ENCODE measurements at regions not wholly inside any gene's neighbourhood (a gene's known extent, or its start where the extent isn't known, plus 50 kb on each side); places are given as distances from the start of the nearest gene placed in this dataset.

- Mint-ChIP-seq H3K4me1 (no peaks in the 10 kb centered on the region), H3K36me3 (no peaks in the 10 kb centered on the region), H3K9me3 (peaks cover 0 to 4% (median 0%) of the 10 kb centered on the region in 9 donors), H3K4me3 (no peak overlapping the region), H3K27me3 (peaks cover 0 to 19% (median 10%) of the 10 kb centered on the region in 5 donors), H3K27ac (no peak overlapping the region)
- ATAC-seq (no peak), DNase-seq (no peak)
- POLR2A ChIA-PET: no interaction called here
Observed at GRCh38 chr12:98334768-98335167, 180.6 kb upstream of the TMPO start.

- H3K4me1 Mint-ChIP-seq: no peaks in the 10 kb centered on the region
- POLR2A ChIA-PET: no interaction called here
- no peak overlapping the region for H3K27ac Mint-ChIP-seq
- H3K27me3 Mint-ChIP-seq: peaks cover 16 to 28% (median 23%) of the 10 kb centered on the region in 5 donors
- peaks cover 0 to 3% (median 0%) of the 10 kb centered on the region in 9 donors for H3K9me3 Mint-ChIP-seq
- H3K4me3 Mint-ChIP-seq: no peak overlapping the region
- ATAC-seq (no peak), DNase-seq (no peak)
- H3K36me3 Mint-ChIP-seq: no peaks in the 10 kb centered on the region
Observed at GRCh38 chr12:98341026-98341425, 174.4 kb upstream of the TMPO start.

- Mint-ChIP-seq H3K9me3 (peaks cover 0 to 3% (median 0%) of the 10 kb centered on the region in 9 donors), H3K27me3 (peaks cover 17 to 28% (median 24%) of the 10 kb centered on the region in 5 donors), H3K27ac (no peak overlapping the region), H3K4me3 (no peak overlapping the region), H3K4me1 (no peaks in the 10 kb centered on the region), H3K36me3 (no peaks in the 10 kb centered on the region)
- POLR2A ChIA-PET: no interaction called here
- DNase-seq: no peak
- ATAC-seq: no peak
Observed at GRCh38 chr12:98341732-98342131, 173.7 kb upstream of the TMPO start.

GRCh38 chr12:98343002-98343567 is 172.3 kb upstream of the TMPO start:
- Mint-ChIP-seq H3K27me3 (peaks cover 13 to 28% (median 21%) of the 10 kb centered on the region in 5 donors), H3K27ac (no peak overlapping the region), H3K4me1 (no peaks in the 10 kb centered on the region), H3K4me3 (no peak overlapping the region), H3K9me3 (peaks cover 0 to 3% (median 0%) of the 10 kb centered on the region in 9 donors), H3K36me3 (no peaks in the 10 kb centered on the region)
- DNase-seq: no peak
- ATAC-seq: no peak
- POLR2A ChIA-PET: no interaction called here

- H3K27me3 Mint-ChIP-seq: peaks cover 12 to 28% (median 18%) of the 10 kb centered on the region in 5 donors
- POLR2A ChIA-PET: no interaction called here
- no peak for DNase-seq
- H3K9me3 Mint-ChIP-seq: peaks cover 0 to 3% (median 0%) of the 10 kb centered on the region in 9 donors
- ATAC-seq: no peak
- H3K36me3 Mint-ChIP-seq: no peaks in the 10 kb centered on the region
- no peak overlapping the region for H3K4me3 Mint-ChIP-seq
- no peaks in the 10 kb centered on the region for H3K4me1 Mint-ChIP-seq
- peak overlapping the region in 1 of 10 donors; percentile 18 for H3K27ac Mint-ChIP-seq
Observed at GRCh38 chr12:98344046-98344930, 171.1 kb upstream of the TMPO start.

GRCh38 chr12:98345308-98345876 is 170.0 kb upstream of the TMPO start:
- ATAC-seq (no peak), DNase-seq (no peak)
- POLR2A ChIA-PET: no interaction called here
- no peaks in the 10 kb centered on the region for H3K4me1 Mint-ChIP-seq
- H3K27ac Mint-ChIP-seq: no peak overlapping the region
- H3K4me3 Mint-ChIP-seq: no peak overlapping the region
- H3K9me3 Mint-ChIP-seq: peaks cover 0 to 3% (median 0%) of the 10 kb centered on the region in 9 donors
- peaks cover 12 to 28% (median 19%) of the 10 kb centered on the region in 5 donors for H3K27me3 Mint-ChIP-seq
- H3K36me3 Mint-ChIP-seq: no peaks in the 10 kb centered on the region

- no peaks in the 10 kb centered on the region for H3K36me3 Mint-ChIP-seq
- H3K4me3 Mint-ChIP-seq: no peak overlapping the region
- no peak overlapping the region for H3K27ac Mint-ChIP-seq
- peaks cover 2 to 15% (median 6%) of the 10 kb centered on the region in 5 donors for H3K27me3 Mint-ChIP-seq
- ATAC-seq (no peak), DNase-seq (no peak)
- POLR2A ChIA-PET: no interaction called here
- no peaks in the 10 kb centered on the region for H3K9me3 Mint-ChIP-seq
- H3K4me1 Mint-ChIP-seq: no peaks in the 10 kb centered on the region
Observed at GRCh38 chr12:98351089-98351488, 164.3 kb upstream of the TMPO start.

- H3K9me3 Mint-ChIP-seq: no peaks in the 10 kb centered on the region
- POLR2A ChIA-PET: no interaction called here
- no peaks in the 10 kb centered on the region for H3K4me1 Mint-ChIP-seq
- H3K27me3 Mint-ChIP-seq: peaks cover 2 to 15% (median 4%) of the 10 kb centered on the region in 5 donors
- H3K27ac Mint-ChIP-seq: no peak overlapping the region
- no peaks in the 10 kb centered on the region for H3K36me3 Mint-ChIP-seq
- no peak for DNase-seq
- no peak for ATAC-seq
- H3K4me3 Mint-ChIP-seq: no peak overlapping the region
Observed at GRCh38 chr12:98351784-98352183, 163.6 kb upstream of the TMPO start.

- Mint-ChIP-seq H3K9me3 (no peaks in the 10 kb centered on the region), H3K4me1 (no peaks in the 10 kb centered on the region), H3K4me3 (no peak overlapping the region), H3K27ac (no peak overlapping the region), H3K36me3 (no peaks in the 10 kb centered on the region), H3K27me3 (peaks cover 2 to 15% (median 6%) of the 10 kb centered on the region in 5 donors)
- DNase-seq: no peak
- POLR2A ChIA-PET: no interaction called here
- ATAC-seq: no peak
Observed at GRCh38 chr12:98352218-98352811, 163.1 kb upstream of the TMPO start.

- Mint-ChIP-seq H3K27me3 (peaks cover 2 to 15% (median 6%) of the 10 kb centered on the region in 5 donors), H3K36me3 (no peaks in the 10 kb centered on the region), H3K27ac (no peak overlapping the region), H3K9me3 (no peaks in the 10 kb centered on the region), H3K4me1 (no peaks in the 10 kb centered on the region), H3K4me3 (no peak overlapping the region)
- POLR2A ChIA-PET: no interaction called here
- ATAC-seq: no peak
- no peak for DNase-seq
Observed at GRCh38 chr12:98352835-98353234, 162.6 kb upstream of the TMPO start.

- Mint-ChIP-seq H3K27me3 (peaks cover 2 to 15% (median 8%) of the 10 kb centered on the region in 5 donors), H3K4me1 (no peaks in the 10 kb centered on the region), H3K9me3 (no peaks in the 10 kb centered on the region), H3K27ac (no peak overlapping the region), H3K4me3 (no peak overlapping the region), H3K36me3 (no peaks in the 10 kb centered on the region)
- ATAC-seq: no peak
- no peak for DNase-seq
- POLR2A ChIA-PET: no interaction called here
Observed at GRCh38 chr12:98354520-98355035, 160.8 kb upstream of the TMPO start.

- Mint-ChIP-seq H3K36me3 (no peaks in the 10 kb centered on the region), H3K4me3 (no peak overlapping the region), H3K4me1 (no peaks in the 10 kb centered on the region), H3K9me3 (no peaks in the 10 kb centered on the region), H3K27me3 (peaks cover 2 to 15% (median 8%) of the 10 kb centered on the region in 5 donors), H3K27ac (no peak overlapping the region)
- DNase-seq (no peak), ATAC-seq (no peak)
- POLR2A ChIA-PET: no interaction called here
Observed at GRCh38 chr12:98355322-98355721, 160.1 kb upstream of the TMPO start.

GRCh38 chr12:98355933-98356332 is 159.5 kb upstream of the TMPO start:
- no peaks in the 10 kb centered on the region for H3K36me3 Mint-ChIP-seq
- H3K27me3 Mint-ChIP-seq: peaks cover 0 to 15% (median 8%) of the 10 kb centered on the region in 5 donors
- no peak overlapping the region for H3K4me3 Mint-ChIP-seq
- POLR2A ChIA-PET: no interaction called here
- no peaks in the 10 kb centered on the region for H3K4me1 Mint-ChIP-seq
- DNase-seq (no peak), ATAC-seq (no peak)
- H3K9me3 Mint-ChIP-seq: no peaks in the 10 kb centered on the region
- no peak overlapping the region for H3K27ac Mint-ChIP-seq

Data from naive thymus-derived CD8-positive, alpha-beta T cell (primary cell).